HG02759 (cell line): ENCODE measurements at regions not wholly inside any gene's neighbourhood (a gene's known extent, or its start where the extent isn't known, plus 50 kb on each side); places are given as distances from the start of the nearest gene placed in this dataset.
"Not testable (repeated sequence)": the region's sequence is repeated elsewhere in the genome, so short reads cannot be mapped to it uniquely, and the experiment has no call there.

Source experiments
- ATAC-seq: cut with Tn5 transposase; IDR thresholded peaks from one replicate; pipeline ENCODE4 v1.9.1; 2021; ENCODE audit warnings: mild to moderate bottlenecking, moderate library complexity; ENCODE audit not compliant: unreplicated experiment

DNA sequence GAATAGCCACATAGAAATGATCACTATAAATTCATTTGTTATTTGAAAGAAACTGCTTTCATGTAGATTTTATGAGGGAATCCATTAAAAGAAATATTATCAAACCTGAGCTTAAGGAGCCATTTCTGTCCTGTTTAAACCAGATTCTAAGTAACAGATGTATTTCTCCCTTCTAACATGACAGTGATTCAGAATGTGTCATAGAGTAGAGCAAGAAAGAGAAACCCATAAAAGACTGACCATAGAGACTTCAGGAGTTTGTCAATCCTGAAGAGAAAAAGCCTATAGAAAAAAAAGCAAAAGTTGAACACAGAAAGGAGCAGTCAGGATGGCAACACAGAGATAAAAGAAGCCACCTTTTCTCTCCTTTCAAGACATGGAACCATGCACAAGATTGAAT, 390.6 kb downstream of the PRIM2 start:
- ATAC-seq, result not testable (repeated sequence)

DNA sequence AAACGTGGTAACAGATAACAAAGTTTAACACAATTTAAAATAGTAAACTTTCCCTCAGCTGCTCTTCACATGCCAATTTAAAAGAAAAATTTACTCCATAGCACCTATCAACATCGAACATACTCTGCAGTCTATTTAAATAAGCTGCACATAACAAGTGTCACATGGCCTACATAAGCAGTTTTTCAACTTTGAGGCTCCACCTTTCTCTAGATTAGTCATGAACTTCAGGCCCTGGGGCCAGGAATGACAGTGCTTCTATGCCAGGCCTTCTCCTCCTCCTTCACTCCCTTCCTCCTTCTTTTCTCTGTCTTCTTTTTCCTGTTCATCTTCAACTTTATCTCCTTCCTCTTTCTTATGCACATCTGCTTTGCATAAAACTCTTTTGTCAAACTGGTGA, 405.1 kb downstream of the PRIM2 start:
- ATAC-seq, result peak; percentile 67

DNA sequence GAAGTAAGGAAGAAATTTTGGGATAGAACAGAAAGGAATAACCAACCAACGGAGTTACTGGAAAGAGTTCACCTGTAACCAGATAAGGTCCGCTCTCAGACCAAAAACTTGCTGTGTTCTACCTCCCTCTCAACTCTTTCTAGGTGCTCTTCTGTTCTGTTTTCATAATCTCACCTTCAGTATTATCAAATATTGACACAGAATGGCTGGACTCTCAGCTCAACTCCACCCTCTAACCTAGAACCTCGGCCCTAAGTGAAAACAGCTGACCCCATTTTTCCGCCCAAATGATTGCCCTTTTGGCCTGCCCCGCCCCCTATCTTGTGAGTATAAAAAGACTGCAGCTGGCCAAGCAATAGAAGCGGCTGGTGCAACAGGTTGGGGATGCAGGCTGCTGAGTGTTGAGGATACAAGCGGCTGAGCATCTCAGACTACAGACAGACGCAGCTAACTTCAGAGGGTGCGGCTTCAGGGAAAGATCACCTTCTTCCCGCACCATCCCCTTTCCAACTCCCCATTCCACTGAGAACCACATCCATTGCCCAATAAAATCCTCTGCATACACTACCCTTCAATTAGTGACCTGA, 406.5 kb downstream of the PRIM2 start:
- ATAC-seq, result not testable (repeated sequence)

DNA sequence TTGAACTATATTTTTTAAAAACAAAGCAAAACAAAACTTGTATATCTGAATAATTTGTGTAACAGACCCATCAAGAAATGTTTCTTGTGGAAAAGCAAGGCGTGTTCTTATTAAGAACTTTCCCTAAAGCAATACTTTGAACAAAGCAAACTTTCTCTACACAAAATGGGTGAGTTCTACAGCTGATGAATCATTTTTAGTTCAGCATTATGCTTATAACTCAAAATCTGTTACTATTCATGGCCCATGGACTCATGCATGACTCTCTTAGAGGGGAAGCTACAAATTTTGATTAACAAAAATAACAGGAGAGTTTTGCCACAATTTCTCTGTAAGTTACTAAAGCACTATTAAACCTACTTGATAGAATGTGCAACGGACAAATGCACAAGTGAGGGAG, 412.0 kb downstream of the PRIM2 start:
- ATAC-seq, result not testable (repeated sequence)

DNA sequence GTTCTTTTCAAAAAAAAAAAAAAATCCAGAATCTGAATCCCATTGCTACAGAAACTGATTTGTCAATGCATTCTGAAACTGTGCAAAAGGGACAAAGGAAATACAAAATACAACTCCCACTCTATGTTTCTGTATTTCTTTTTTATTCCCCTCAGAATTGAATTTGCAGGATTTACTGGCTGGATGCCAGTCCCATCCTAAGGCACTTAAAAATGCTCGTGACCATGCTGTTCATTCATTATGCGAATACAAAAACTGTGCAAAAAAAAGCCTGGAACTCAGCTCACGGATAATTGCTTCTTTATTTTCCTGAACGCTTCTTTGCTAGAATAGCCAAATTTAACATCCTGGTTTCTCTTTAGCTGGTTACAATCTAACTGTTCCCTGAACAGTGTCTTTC, 413.3 kb downstream of the PRIM2 start:
- ATAC-seq, result not testable (repeated sequence)

DNA sequence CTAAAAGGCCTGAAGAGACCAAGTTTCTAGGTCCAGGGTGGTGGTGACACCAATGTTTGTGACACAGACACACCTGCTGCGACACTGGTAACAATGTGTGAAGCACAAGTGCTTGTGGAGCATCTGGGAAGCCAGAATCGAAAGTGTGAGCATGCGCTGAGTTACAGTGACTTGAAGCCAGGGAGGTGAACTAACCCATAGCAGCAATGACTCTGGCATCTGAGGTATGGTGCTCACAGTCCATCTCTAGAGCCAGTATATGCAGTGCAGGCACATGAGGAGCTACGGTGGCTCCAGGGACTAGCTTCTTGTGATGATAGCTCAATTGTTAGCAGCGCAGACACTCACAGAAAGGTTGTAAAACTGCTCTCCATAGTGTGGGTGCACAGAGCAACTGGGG, 430.3 kb downstream of the PRIM2 start:
- not testable (repeated sequence) for ATAC-seq

DNA sequence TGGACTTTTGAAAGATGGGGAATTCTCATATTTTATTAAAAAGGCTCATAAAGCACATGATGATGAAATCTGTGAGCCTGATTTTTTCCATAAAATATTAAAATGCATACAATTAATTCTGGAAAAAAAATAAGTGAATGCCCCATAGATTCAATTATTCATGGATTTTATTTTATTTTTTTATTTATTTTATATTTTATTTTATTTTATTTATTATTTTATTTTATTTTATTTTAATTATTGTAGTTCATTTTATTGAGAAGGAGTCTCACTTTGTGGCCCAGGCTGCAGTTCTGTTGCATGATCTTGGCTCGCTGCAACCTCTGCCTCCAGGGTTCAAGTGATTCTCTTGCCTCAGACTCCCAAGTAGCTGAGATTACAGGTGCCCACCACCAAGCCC, 442.4 kb downstream of the PRIM2 start:
- ATAC-seq, result not testable (repeated sequence)

DNA sequence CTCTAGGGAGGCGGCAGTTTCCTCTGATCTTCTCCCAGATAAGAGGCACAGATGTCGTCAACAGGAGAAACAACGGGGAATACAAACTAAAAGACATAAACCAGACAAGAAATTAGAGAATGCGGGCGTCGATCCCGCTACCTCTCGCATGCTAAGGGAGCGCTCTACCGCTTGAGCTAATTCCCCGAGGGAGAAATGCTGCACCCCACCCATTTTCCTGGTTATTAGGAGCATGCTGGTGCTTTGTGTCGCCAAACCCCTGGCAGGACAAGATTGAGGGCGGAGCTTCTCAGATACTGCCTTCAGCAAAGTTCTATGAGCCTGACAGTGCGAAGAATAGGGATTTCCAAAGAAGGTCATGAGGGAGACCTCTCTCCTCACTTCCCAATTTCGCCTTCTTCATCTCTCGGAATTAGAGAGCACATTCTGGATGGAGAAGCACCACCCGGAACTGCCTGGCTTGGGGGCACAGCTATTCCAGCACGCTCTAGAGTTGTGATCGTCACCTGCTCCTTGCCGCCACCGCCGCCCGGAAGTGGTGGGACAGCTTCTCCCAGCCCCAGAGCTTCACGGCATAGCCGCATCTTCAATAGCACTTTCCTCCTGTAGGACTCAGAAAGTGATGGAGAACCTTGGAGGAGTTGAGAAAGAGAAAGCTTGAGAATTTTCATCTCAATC, 475.4 kb downstream of the PRIM2 start:
- ATAC-seq, result not testable (repeated sequence)

DNA sequence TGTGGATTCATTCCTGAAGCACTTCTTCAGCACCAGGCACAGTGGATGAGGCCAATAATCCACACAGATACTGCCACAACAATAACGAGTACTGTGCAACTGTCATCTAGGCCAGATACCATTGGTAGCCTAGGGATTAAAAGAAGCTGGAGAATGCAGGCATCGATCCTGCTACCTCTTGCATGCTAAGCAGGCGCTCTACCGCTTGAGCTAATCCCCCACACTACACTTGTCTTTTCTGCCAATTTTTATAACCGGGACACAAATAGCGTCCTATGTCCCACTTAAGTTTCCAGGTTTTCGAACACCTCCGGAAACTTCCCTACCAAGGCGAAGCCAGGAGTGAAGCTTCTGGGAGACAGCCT, 475.9 kb downstream of the PRIM2 start:
- ATAC-seq, result not testable (repeated sequence)

DNA sequence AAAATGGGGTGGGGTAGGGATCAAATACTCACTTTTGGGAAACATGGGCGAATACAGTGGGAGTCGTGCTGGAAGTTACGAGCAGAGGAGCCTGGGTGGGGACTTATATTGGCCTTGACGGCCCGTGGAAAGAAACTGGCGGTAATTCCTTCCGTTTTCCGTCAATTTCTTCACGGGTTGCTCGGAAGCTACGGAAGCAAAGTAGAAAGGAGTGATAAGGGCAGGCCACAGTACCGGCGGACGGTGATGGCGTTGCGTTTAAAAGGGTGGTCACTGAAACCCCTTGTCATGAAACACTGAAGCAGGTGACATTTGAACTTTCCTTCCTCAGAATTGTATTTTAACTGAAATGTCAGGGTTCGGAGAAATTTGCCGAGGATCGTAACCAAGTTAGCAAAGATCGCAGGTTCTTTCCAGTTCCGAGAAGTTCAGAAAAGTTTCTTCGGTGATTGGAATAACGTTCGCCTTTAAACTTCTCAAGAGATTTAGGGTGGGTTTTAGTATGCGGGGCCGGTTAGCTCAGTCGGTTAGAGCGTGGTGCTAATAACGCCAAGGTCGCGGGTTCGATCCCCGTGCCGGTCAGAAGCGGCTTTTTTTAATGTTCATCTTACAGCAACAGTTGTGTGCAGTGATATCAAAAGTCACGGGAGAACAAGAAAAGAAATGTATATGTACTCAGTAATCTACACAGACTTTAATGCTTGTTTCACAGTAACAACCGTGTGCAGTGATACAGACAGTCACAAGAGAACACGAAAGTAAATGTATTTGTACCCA, 482.5 kb downstream of the PRIM2 start:
- not testable (repeated sequence) for ATAC-seq

DNA sequence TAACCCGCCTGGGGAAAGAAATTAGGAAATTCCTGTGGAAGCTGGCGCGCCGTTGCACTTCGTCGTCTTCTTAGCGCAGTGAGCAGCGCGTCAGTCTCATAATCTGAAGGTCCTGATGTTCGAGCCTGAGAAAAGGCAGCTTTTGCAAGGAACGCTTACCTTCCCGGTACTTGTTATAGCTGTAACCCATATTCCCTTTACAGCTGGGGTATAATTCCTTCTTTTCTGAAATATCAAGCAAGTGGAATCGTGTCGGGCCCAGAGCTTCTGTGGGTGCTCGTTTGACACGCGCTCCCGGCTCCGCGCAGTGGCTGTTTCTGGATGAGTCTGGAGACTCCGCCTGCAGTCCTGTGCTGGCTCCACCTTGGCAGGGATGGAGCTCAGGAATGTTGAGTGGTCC, 491.2 kb downstream of the PRIM2 start:
- not testable (repeated sequence) for ATAC-seq

DNA sequence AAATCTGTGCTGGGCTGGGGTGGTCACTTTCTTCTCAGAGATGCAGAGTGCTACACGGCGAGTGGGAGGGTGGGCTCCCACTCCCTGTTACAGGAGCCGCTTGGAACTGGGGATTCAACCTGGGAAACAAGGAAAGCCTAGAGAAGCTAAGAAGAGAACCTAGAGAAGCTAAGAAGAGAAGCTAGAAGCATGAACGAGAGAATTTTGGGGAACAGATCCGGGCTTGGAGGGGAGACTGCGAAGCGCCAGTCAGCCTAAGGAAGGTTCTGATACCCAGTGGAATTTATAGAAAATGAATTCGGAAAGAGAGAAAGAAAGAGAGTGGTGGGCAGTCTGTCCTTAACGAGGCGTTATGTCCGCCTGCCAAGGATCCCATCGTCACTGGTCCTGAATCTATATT, 492.0 kb downstream of the PRIM2 start:
- ATAC-seq, result not testable (repeated sequence)

DNA sequence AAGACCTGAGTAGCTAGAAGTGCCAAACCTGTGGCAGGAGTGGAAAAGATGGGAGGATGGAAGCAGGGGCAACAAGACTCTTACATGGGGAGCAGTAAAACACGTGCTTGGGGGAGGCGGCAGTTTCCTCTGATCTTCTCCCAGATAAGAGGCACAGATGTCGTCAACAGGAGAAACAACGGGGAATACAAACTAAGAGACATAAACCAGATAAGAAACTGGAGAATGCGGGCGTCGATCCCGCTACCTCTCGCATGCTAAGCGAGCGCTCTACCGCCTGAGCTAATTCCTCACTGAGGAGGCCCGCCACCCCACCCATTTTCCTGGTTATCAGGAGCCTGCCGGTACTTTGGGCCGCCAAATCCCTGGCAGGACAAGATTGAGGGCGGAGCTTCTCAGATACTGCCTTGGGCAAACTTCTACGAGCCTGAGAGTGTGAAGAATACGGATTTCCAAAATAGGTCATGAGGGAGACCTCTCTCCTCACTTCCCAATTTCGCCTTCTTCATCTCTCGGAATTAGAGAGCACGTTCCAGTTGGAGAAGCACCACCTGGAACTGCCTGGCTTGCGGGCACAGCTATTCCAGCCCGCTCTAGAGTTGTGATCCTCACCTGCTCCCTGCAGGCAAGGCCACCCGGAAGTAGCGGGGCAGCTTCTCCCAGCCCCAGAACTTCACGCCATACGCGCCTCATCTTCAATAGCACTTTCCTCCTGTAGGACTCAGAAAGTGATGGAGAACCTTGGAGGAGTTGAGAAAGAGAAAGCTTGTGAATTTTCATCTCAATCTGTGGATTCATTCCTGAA, 496.0 kb downstream of the PRIM2 start:
- ATAC-seq, result not testable (repeated sequence)

DNA sequence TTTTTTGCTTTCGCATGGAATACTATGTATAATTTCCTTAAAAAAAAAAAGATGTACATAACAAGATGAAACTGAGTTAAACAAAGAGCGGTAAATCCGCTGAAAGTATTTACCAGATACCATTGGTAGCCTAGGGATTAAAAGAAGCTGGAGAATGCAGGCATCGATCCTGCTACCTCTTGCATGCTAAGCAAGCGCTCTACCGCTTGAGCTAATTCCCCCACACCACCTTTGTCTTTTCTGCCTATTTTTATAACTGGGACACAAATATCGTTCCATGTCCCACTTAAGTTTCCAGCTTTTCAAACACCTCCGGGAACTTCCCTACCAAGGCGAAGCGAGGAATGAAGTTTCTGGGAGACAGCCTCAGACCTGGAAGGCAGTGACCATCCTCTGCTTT, 498.4 kb downstream of the PRIM2 start:
- ATAC-seq, result not testable (repeated sequence)

DNA sequence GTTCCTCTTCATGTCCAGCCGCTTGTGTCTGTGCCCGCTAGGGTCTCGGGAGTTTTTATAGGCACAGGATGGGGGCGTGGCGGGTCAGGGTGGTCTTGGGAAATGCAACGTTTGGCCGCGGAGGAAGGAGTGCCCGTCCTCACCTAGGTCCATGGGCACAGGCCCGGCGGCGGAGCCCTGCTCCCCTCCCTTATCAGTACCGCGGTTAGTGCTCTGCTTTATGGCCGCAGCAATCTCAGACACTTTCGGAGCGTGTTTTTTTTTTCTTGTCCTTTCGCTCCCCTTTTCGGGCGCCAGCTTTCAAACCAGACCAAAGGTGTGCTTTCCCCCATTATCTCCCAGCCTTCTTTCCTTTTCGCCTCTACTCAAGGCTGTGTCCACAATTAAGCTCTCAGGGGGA, 503.9 kb downstream of the PRIM2 start:
- ATAC-seq, result not testable (repeated sequence)

DNA sequence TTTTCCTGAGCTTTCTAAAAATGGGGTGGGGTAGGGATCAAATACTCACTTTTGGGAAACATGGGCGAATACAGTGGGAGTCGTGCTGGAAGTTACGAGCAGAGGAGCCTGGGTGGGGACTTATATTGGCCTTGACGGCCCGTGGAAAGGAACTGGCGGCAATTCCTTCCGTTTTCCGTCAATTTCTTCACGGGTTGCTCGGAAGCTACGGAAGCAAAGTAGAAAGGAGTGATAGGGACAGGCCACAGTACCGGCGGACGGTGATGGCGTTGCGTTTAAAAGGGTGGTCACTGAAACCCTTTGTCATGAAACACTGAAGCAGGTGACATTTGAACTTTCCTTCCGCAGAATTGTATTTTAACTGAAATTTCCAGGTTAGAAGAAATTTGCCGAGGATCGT, 505.0 kb downstream of the PRIM2 start:
- ATAC-seq, result not testable (repeated sequence)

DNA sequence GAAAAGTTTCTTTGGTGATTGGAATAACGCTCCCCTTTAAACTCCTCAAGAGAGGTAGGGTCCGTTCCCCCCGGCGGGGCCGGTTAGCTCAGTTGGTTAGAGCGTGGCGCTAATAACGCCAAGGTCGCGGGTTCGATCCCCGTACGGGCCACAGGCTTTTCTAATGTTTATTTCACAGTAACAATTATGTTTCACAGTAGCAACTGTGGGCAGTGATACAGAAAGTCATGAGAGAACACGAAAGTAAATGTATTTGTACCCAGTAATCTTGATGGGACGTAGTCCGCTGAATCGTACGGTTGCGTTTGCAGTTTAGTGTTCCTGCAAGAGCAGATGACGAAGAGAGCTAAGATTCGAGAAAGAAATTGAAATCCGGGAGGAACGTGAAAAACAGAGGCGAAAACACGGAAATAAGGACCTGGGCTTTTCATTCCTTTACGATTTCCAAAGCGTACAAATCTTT, 505.5 kb downstream of the PRIM2 start:
- ATAC-seq, result no peak

DNA sequence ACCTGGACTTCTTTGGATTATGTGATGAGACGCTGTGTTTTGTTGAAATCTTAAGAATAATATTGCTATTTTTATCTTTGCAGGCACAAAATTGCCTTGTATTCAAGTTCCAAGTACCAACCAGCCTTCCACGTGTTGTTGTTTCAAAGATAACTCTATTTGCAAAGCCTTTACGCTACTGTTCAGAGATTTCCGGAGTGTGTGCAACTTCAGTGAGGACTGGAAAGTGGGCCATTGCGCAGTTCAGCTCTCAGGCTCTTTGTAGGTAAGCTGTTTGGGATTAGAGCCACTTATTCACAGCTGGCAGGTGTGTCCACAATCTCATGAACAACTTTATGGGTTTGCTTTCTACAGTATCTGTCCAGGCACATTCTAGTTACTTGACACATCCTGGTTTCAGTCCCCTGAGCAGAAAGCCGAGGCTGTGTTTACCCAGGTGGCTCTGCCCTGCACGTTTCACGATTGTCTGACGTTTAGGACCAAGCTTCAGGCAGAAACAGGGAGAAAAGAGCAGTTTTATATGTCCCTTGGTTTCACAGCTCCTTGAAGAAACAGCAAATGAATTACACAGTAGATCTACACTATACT, 520.3 kb downstream of the PRIM2 start:
- not testable (repeated sequence) for ATAC-seq

DNA sequence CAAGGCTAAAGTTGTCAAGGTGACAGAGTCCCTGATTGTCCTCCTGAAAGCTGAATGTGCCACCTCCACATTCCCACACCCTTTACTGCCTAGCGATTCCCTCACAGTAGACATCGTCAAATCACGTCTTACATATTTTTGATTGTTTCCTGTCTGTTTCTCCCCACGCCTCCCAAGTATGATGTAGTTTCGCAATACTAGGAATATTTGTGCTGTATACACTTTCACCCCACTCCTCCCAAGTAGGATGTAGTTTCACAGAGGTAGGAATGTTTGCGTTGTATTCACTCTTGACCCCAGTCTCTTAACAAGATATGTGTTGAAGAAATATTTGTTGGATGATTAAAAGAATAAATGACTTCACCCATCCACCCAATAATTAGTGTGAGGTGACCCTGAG, 524.1 kb downstream of the PRIM2 start:
- not testable (repeated sequence) for ATAC-seq

DNA sequence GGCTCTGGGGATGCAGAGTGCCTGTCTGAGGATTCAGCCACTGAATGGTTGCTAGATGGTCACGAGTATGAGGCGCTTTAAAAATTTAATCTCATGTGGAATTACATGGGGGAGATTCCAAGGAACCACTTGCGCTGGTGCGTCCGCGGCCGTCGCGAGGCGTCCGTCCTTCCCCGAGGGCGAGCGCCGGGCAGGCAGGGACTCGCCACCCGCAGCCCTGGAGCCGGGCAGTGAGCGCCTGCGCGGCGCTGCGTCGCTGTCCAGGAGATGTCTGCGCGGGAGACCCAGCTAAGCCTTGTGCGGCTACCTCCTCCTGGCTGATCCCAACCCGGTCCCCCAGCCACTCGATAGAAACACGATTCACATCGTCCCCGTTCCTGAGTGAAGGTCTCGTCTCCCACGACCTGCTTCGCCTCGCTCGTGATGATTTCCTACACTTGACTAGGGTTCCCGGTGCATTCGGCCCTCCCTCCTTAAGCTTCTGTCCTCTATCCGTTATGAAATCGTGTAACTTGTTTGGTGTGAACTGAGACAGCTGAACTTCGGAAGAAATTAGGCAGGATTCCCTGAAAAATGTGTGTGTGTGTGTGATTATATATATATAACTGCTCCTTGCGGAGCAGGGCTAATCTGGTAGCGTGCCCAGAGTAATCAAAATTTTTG, 536.4 kb downstream of the PRIM2 start:
- ATAC-seq, result not testable (repeated sequence)
